Activated CD8-positive, alpha-beta memory T cell treated with anti-CD3 and anti-CD28 coated beads, Interleukin-2, amount 50 U/mL, for 24 hours (primary cell): ENCODE measurements at regions not wholly inside any gene's neighbourhood (a gene's known extent, or its start where the extent isn't known, plus 50 kb on each side); places are given as distances from the start of the nearest gene placed in this dataset.
"Not testable (repeated sequence)": the region's sequence is repeated elsewhere in the genome, so short reads cannot be mapped to it uniquely, and the experiment has no call there.

Experiments
- DNase-seq: peaks from one replicate; pipeline ENCODE4 v3.0.0-alpha.2; 2020; ENCODE audit errors: extremely low read depth

DNA sequence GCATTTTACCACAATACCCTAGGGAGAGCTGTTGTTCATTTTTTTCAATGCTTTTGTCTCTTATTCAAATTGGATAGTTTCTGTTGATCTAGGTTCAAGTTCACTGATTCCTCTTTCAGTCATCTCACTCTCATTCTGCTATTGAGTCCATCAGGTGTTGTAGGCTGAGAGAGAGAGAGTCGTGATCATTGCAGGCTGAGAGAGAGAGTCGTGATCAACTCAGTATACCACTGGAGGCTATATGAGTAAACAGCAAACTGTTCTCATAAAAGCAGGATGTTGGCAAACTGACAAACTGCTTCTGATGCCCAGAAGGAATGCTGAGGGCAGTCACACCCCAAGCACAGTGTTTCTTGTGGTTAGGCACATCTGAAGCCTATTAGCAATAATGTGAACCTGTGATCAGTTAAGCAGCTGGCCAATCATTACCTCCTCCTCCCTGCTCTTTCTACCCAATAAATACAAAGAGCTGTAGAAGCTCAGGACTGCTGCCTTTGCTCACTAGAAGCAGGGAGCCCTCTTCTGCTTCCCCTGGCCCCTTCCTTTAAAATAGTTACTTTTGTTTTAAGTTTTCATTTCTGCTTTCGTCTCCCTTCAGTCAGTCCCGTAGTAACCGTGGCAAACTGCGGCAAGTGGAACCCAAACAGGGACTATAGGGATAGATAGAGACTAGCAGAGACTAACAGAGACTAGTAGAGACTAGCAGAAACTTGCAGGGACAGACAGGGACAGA, 476.1 kb upstream of the ACO1 start:
- DNase-seq: no peak

DNA sequence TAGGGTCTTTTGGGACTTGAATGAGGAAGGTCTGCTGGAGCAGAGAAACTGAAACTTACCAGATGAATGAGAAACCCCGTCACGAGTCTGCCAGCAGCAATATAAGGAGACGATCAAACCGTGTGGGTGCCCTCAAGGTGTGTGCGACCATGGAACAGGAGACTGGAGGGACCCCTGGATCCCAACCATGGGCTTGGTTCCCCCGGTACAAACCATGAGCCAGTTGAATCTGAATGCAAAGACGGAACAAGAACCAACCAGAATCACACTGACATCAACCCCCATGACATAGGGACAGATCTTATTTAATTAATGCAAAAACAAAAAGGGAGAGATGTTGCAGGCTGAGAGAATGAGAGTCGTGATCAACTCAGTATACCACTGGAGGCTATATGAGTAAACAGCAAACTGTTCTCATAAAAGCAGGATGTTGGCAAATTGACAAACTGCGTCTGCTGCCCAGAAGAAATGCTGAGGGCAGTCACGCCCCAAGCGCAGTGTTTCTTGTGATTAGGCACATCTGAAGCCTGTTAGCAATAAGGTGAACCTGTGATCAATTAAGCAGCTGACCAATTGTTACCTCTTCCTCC, 475.5 kb upstream of the ACO1 start:
- no peak for DNase-seq

DNA sequence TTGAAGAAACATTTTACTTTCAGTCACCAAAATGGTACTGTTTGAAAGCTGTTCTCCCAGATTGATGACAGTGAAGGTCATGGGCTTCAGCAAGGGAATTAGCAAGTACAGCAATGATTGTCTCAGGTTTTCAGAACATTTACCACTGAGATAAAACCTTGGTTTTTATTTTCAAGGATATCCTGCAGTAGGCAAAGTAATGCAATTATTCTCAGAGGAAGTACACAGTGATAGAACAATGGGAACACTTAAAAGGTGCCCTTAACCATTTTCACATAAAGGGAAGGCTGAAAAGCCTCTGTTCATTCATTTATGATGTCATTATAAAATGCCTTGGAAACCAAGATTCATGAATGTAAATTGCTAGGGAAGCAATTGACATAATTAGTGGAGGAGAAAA, 471.8 kb upstream of the ACO1 start:
- DNase-seq: no peak

DNA sequence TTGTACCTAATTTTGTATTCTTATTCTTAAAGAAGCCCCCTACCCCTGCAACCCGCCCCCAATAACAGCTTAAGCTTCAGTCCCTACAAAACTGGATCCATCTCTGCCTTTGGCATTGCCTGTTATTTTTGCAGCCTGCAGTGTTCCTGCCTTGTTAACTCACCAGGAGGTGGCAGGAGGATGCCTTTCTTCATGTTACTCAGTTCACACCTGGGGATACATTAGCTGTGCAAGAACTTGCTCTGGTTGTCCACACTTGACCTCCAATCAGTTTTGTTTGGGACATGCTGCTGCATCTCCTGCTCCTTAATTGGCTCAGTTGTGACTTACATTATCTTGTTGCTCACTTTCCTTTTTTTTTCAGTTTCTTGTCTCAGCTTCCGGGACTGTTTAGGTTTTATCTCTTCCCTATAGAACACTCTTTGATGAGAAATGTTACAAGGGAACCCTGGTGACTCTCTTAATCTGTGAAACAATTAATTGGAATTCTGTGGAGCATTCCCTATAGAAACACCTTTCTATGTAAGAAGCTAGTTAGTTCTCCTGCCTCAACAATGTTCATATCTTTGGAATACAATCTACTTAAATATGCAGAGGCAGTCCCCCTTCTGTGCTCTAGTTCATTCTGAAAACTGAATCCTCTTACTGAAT, 467.7 kb upstream of the ACO1 start:
- DNase-seq: no peak

DNA sequence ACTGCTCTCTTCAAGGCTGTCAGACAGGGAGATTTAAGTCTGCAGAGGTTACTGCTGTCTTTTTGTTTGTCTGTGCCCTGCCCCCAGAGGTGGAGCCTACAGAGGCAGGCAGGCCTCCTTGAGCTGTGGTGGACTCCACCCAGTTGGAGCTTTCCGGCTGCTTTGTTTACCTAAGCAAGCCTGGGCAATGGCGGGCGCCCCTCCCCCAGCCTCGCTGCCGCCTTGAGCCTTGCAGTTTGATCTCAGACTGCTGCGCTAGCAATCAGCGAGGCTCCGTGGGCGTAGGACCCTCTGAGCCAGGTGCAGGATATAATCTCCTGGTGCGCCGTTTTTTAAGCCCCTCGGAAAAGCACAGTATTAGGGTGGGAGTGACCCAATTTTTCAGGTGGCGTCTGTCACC, 446.7 kb upstream of the ACO1 start:
- not testable (repeated sequence) for DNase-seq

DNA sequence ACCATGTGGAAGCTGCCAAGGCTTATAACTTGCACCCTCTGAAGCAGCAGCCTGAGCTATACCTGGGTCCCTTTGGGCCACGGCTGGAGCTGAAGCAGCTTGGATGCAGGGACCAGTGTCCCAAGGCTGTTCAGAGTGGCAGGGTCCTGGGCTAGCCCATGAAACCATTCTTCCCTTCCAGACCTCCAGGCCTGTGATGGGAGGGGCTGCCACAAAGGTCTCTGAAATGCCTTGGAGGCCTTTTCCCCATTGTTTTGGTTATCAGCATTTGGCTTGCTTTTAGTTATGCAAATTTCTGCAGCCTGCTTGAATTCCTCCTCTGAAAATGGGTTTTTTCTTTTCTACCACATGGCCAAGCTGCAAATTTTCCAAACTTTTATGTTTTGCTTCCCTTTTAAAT, 433.7 kb upstream of the ACO1 start:
- no peak for DNase-seq

DNA sequence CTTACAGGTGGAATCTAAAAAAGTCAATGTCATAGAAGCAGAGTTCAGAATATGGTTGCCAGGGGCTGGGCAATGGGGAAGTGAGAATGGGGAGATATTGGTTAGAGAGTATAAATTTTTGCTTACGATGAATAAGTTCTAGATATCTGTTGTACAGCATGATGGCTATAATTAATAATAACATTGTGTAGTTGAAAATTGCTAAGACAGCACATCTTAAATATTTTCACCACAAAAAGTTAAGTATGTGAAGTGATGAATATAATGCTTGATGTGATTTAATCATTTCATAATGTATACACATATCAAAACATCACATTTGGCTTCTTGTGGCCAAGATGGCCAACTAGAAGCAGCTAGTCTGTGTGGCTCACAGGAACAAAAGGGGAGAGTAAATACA, 425.9 kb upstream of the ACO1 start:
- no peak for DNase-seq

DNA sequence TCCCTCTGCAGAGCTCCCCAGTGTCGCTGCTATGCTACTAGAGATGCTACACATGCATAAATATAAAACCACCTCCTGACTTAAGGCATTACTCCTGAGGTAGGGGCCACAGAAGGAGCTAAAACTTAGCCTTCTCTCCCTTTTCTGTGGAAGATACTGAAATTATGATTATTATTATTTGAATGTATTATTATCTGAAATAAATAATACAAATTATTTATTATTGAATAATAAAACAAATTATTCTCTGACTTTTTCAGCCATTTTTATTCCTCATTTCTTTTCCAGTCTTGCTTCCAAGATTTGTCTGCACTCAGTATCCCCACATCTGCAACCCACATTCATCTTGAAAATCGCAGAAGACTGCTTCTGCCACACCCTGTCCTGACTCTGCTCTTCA, 414.9 kb upstream of the ACO1 start:
- no peak for DNase-seq

DNA sequence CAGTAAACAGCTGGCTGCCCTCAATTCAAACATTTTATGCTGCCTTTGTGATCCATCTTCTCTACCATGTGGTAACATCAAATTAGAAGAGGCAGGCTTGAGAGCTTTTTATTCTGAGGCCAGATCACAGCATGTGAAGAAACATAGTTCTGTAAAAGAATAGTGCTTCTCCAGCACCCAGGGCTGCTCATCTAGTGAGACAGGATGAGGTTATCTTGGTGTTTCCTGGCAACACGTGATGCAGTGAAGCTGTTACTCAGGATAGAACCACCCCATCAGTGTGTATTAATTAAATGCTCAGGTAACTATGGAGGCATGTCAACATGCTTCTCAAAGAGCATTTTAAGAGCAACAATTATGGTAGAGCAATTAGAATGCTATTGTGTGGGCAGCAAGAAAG, 400.5 kb upstream of the ACO1 start:
- no peak for DNase-seq

DNA sequence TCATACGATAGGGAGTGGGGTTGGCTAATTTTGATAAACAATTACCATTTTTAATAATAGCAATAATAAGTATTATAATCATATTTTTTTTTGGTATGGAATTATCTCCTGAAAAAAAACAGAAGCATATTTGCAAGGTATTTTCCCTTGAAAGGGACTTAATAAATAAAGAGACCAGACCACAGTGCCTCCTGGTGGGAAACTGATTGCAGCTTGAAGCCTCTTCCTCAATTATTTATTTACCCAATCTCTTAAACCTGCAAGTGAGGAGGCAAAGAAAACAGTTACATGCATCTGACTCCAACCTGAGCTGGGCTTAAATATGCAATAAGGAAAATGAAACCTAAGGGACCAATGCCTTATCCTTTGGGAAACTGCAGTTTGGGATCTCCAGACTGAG, 388.1 kb upstream of the ACO1 start:
- no peak for DNase-seq

DNA sequence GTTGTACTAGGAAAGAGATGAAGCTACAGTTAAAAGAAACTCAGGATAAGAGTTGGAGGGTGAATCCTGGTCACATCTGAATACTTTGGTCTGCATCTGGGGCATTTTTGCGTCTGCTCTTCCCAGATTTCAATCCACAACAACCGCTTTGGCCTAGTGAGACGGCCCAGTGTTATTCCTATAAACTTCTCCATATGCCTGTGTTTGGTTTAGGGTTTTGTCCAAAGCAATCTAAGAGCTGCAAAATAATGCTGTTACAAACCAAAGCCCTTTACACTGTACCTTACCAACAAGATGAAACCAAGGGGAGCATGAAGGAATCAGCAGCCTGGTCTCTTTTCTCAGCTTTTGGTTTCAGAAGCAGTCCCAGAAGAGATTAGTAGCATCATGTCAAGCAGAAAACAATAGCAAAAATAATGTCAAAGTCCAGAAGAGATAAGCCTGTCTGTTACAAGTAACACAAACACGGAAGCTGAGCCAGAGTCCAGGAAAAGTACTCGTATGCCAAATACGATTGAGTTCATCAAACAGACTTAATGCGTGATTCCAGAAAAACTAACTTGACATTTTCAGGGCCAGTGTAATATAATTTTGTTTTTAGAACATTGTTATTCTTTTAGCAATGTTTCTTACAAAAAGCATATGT, 379.9 kb upstream of the ACO1 start:
- DNase-seq: no peak

DNA sequence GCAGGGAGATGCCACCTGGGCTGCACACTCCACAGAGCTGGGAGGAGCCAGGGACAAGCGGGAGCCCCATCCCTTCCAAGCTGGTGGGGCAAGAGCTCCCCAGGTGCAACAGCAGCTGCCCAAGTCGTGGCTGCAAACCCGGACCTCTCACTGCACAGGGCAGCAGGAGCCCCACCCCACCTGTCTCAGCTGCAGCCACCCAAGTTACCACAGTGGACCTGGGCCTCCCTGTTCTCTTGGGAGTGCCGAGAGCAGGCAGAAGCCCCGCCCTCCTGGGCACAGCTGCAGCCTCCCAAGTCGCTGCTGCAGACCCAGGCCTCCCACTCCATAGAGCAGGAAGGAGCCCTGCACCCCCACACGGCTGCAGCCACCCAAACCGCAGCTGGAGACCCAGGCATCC, 374.1 kb upstream of the ACO1 start:
- no peak for DNase-seq

DNA sequence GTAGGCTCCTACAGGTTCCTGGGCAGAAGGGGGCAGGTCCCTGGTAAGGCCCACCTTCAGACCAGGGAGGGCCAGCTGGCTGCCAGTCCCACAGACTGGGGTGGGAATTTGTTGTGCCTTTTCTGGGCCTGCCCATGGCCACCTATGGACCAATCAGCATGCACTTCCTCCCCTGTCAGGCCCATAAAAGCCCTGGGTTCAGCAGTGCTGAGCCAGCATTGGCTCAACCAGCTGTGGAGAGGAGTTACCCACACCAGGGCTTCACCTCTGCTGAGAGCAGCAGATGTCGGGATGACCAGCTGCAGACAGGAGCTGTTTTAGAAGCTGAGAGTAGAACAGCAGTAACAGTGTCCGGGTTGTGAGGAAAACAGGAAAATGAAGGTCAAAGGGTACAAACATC, 373.4 kb upstream of the ACO1 start:
- no peak for DNase-seq

DNA sequence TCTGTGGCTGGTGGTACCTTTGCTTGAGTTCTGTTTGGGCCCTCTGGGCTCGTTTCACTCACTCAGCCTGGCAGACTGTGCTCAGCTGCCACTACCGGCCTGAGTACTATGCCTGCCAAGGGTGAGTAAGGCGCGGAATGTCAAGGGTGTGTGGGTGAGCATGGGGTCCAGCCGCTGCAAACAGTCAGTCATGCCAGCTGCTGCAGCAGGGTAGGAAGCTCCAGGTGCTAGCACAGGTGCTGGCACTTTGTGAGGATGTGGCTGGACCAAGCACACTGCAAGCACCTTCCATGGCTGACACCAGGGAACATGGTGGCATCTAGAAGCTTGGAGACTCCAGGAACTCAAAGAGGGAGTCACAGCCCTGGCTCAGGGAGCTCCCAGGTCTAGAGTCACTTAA, 368.6 kb upstream of the ACO1 start:
- no peak for DNase-seq

DNA sequence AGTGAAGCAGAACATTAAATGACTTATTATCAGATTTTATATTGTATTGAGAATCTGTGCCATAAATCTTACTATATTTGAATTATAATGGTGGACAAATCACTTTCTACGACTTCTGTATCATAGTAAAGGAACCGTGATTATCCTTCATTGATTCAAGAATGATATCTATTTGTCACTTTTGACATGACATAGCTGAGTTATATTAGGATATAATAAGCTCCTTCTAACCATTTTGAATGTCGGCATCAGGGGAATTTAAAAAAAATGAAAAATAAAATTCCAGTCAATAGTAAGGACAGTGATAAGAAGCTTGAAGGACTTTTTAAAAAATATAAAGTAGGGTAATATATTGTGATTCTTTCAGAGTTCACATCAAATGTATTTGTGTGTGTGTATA, 338.9 kb upstream of the ACO1 start:
- no peak for DNase-seq

DNA sequence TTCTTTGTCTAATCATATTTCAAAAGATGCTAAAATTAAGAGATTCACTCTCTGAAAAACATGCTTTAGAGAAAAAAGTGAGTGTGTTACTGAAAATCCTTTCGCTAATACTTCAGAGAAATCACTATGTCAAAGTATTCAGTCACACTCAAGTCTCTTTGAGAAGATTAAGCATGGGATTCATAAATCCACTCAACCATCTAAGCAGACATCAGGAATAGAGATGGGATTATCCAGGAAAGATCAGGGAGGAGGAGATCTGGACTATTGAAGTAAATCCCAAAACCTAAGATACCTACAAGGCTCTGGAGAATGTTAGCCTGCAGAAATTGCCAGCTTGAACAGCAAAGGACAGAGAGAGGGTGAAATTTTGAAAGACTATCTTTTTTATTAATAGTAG, 317.2 kb upstream of the ACO1 start:
- no peak for DNase-seq

DNA sequence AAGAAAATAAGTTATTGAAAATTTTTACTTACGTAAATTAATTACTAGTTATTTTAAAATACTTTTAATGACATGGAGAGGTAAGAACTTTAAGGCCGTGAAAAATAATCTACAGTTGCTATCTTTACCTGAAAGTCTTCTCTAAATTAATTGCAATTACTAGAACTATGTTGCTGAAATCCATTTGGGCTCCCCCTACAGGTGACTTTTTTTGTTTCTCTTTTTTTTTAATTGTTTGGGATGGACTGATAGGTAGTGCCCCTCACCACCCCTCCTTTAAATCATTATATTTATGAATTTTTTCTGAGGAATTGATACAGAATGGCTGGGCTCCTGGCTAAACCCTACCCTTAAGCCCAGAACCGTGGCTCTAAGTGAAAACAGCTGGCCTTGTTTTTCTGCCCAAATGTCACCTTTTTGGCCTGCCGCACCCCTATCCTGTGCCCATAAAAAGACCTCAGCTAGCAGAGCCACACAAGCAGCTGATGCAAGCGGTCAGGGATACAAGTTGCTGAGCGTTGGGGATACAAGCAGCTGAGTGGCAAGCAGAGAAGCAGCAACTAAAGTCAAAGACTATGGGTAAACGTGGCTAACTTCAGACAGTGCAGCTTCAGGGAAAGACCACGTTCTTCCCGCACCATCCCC, 315.2 kb upstream of the ACO1 start:
- no peak for DNase-seq

DNA sequence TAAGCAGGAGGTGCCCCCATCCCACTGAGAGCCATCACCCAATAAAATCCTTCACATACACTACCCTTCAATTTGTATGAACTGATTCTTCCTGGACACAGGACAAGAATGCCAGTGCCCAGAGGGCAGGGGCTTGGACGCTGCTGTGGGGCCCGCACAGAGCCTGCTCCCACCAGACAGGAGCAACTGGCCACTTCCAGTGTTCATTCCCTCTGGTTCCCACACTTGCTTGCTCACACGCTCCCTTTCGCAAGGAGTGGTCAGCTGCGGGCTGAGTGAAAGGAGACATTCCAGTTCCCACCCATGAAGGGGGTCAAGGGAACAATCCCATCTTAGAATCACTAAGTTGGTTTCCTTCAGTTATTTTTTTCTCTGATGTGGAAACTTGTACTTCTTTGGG, 314.5 kb upstream of the ACO1 start:
- DNase-seq: no peak

DNA sequence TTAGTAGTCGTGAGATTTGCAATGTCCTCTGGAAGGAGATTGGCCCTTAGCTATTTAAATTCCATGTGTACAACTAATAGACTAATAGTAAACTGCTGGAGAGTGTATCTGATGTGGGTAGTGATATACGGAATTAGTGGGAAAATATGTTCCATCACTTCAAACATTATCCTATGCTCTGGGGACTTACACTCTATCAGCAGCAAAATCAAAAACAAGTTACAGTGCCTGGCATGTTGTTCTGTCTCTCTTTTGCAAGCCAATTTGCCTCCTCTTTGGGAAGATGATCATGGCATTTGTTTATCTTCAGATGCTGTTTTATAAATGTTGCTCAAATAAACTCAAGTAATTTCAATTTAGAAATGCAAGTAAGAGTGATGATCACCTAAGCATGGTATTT, 311.9 kb upstream of the ACO1 start:
- no peak for DNase-seq

DNA sequence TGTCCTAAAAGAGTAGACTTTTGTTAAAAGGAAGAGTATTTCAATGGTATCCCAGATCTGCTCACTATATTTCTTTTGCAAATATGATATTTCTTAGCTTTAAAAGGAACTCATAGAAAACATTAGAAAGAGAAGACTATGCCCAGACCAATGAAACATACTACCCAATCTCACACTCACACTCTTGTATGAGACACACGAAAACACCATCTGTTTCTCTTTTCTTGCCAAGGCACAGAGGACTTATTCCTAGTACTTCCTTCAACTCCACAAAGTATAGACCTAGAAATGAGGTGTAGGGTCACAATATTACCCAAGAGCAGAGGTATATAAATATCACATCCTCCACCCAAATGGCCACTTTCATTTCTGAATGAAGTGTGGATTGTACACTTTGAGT, 292.4 kb upstream of the ACO1 start:
- DNase-seq: no peak

DNA sequence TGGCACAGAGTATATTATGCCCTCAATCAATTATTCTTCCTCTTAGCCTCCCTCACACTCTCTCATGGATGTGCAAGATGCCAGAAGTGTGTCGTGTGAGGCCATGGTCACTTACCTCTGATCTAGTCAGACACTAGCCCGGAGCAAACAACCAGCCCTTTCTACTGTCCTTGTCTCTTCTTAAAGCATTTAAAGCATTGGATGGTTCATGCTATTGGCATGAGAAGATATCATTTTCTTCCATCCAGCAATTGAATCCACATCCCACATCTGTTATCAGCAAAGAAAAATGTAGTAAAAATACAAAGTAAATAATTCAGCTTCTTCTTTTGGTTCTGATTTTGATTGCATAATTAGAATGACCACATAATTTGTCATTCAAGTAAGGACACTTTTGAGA, 267.2 kb upstream of the ACO1 start:
- no peak for DNase-seq

DNA sequence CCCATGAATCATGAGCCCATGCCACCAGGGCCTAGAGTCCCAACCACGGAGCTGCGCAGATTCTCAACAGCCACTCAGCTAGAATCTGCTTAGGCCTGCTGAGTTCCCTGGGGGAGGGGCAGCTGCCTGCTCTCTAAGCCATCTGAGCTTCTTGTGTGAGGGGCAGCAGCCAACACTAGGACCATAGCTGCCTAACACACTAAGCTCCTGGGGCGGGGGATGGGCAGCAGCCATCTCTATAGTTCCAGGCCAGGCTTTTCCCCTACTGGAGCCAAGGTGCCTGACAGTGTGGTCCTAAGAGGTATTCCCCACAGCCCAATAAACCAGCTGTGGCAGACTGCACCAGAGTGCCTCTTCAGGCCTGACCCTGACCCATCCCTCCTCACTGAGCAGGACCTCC, 255.9 kb upstream of the ACO1 start:
- DNase-seq: no peak

DNA sequence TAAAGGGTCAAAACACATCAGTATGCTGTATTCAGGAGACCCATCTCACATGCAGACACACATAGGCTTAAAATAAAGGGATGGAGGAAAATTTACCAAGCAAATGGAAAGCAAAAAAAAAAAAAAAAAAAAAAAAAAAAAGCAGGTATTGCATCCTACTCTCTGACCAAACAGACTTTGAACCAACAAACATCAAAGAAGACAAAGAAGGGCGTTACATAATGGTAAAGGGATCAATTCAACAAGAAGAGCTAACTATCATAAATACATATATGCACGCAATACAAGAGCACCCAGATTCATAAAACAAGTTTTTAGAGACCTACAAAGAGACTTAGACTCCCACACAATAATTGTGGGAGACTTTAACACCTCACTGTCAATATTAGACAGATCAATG, 253.7 kb upstream of the ACO1 start:
- not testable (repeated sequence) for DNase-seq
